ENCODE measurements at regions not wholly inside any gene's neighbourhood (a gene's known extent, or its start where the extent isn't known, plus 50 kb on each side); places are given as distances from the start of the nearest gene placed in this dataset.
"Not testable (repeated sequence)": the region's sequence is repeated elsewhere in the genome, so short reads cannot be mapped to it uniquely, and the experiment has no call there.

- Histone ChIP-seq H3K27me3 (ENCODE audit: control insufficient read depth, insufficient read depth, low read length) (no peaks in the 10 kb centered on the region), H3K9ac (ENCODE audit: low read length in 3 of 3) (no peak overlapping the region), H3K4me3 (ENCODE audit: low read length in 3 of 3) (no peak overlapping the region), H3K9me3 (ENCODE audit: control insufficient read depth in 2 of 3, insufficient read depth in 1 of 3, low read length in 3 of 3) (peaks cover 0 to 2% (median 0%) of the 10 kb centered on the region in 3 donors), H3K27ac (ENCODE audit: low read depth in 2 of 2, low read length in 2 of 2) (no peak overlapping the region), H3K4me1 (ENCODE audit: control insufficient read depth in 2 of 3, insufficient read depth in 2 of 3, low read depth in 1 of 3, low read length in 3 of 3) (no peaks in the 10 kb centered on the region), H3K36me3 (ENCODE audit: control insufficient read depth in 2 of 3, insufficient read depth in 3 of 3, low read length in 3 of 3) (no peaks in the 10 kb centered on the region)
- DNase-seq: no peak
- TF ChIP-seq, protein P1, sequence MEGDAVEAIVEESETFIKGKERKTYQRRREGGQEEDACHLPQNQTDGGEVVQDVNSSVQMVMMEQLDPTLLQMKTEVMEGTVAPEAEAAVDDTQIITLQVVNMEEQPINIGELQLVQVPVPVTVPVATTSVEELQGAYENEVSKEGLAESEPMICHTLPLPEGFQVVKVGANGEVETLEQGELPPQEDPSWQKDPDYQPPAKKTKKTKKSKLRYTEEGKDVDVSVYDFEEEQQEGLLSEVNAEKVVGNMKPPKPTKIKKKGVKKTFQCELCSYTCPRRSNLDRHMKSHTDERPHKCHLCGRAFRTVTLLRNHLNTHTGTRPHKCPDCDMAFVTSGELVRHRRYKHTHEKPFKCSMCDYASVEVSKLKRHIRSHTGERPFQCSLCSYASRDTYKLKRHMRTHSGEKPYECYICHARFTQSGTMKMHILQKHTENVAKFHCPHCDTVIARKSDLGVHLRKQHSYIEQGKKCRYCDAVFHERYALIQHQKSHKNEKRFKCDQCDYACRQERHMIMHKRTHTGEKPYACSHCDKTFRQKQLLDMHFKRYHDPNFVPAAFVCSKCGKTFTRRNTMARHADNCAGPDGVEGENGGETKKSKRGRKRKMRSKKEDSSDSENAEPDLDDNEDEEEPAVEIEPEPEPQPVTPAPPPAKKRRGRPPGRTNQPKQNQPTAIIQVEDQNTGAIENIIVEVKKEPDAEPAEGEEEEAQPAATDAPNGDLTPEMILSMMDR (IDR thresholded peaks at IDR 0.05; ENCODE audit: borderline replicate concordance, extremely low read depth, insufficient read depth): no peak
- FAIRE-seq: no peak
- intact Hi-C loops (cut with DNase I): no loop called here
These were observed 1278.4 kb upstream of the TENM4 start for GRCh38 chr11:80719292-80719646.

DNA sequence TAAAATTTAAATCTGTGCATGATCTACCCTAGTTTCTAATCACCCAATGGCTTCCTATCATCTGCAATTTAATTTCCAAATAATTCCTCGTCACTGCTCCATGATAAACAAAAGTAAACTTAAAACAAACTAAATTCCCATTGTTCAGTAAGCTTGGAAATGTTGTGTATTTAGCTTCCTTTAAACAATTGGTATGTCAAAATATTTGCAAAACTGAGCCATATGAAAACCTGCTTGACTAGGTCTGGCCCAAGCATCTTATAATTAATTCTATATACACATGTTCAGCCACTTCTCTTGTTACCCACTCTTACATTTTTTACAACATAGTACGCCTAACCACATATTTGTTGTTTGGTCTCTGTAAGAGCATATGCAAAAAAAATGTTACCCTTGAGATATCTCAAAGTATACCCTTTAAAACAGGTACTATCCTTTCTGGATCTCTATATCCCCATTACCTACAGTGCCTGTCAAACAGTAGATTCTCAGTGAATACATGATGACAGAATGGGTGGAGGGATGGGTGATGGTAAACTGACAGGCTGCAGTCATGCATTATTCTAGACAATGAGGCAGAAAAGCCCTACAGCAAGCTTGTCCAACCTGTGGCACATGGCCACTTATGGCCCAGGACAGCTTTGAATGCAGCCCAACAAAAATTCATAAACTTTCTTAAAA lies 1277.9 kb upstream of the TENM4 start:
- TF ChIP-seq, protein P1 (IDR thresholded peaks at IDR 0.05; ENCODE audit: borderline replicate concordance, extremely low read depth, insufficient read depth): no peak
- H3K4me1 ChIP-seq (ENCODE audit: control insufficient read depth in 2 of 3, insufficient read depth in 2 of 3, low read depth in 1 of 3, low read length in 3 of 3): no peaks in the 10 kb centered on the region
- H3K27me3 ChIP-seq (ENCODE audit: control insufficient read depth, insufficient read depth, low read length): no peaks in the 10 kb centered on the region
- DNase-seq: no peak
- no peak overlapping the region for H3K9ac ChIP-seq (ENCODE audit: low read length in 3 of 3)
- FAIRE-seq: no peak
- H3K4me3 ChIP-seq (ENCODE audit: low read length in 3 of 3): no peak overlapping the region
- no peaks in the 10 kb centered on the region for H3K36me3 ChIP-seq (ENCODE audit: control insufficient read depth in 2 of 3, insufficient read depth in 3 of 3, low read length in 3 of 3)
- peaks cover 0 to 2% (median 0%) of the 10 kb centered on the region in 3 donors for H3K9me3 ChIP-seq (ENCODE audit: control insufficient read depth in 2 of 3, insufficient read depth in 1 of 3, low read length in 3 of 3)
- intact Hi-C loops (cut with DNase I): no loop called here
- no peak overlapping the region for H3K27ac ChIP-seq (ENCODE audit: low read depth in 2 of 2, low read length in 2 of 2)

DNA sequence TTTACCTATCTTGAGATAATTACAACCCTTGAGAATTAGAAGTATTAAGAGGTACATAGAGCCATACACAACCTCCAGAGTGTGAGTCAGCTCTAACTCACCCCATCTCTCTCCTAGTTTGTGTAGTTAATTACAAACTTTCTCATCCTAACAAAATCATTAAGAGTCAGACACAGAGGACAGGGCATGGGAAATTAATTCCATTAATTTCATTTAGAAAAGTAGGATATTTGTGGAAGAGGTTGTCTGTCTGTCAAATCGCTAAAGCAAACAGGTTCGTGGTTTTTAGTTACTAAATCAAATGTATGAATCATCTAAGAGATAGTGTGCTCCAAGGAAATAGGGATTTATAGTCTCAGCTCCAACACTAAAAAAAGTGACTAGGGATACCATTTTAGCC lies 1261.4 kb upstream of the TENM4 start:
- TF ChIP-seq, protein P1 (IDR thresholded peaks at IDR 0.05; ENCODE audit: borderline replicate concordance, extremely low read depth, insufficient read depth): no peak
- Histone ChIP-seq H3K9me3 (ENCODE audit: control insufficient read depth in 2 of 3, insufficient read depth in 1 of 3, low read length in 3 of 3) (peaks cover 0 to under 1% (median 0%) of the 10 kb centered on the region in 3 donors), H3K4me1 (ENCODE audit: control insufficient read depth in 2 of 3, insufficient read depth in 2 of 3, low read depth in 1 of 3, low read length in 3 of 3) (no peaks in the 10 kb centered on the region), H3K27ac (ENCODE audit: low read depth in 2 of 2, low read length in 2 of 2) (no peak overlapping the region), H3K9ac (ENCODE audit: low read length in 3 of 3) (no peak overlapping the region), H3K27me3 (ENCODE audit: control insufficient read depth, insufficient read depth, low read length) (no peaks in the 10 kb centered on the region), H3K36me3 (ENCODE audit: control insufficient read depth in 2 of 3, insufficient read depth in 3 of 3, low read length in 3 of 3) (no peaks in the 10 kb centered on the region), H3K4me3 (ENCODE audit: low read length in 3 of 3) (no peak overlapping the region)
- no peak for FAIRE-seq
- no peak for DNase-seq
- intact Hi-C loops (cut with DNase I): no loop called here

DNA sequence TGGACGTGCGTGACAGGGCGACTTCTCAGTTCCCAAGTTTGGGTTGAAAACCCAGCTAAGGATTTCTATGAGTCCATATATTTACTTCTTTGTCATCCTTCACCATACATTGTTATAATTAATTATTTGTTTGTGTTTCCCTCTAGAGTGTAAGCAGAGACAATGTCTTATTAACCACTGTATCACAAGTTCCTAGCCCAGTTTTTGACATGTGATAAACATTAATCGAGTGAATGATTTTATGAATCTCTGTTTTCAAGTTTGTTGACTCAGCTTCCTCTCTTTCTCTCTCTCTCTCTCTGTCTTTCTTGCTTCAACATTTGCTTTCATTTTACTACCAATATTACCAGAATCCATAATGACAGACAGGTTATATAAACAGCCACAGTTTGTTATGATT lies 1259.6 kb upstream of the TENM4 start:
- H3K9ac ChIP-seq (ENCODE audit: low read length in 3 of 3): no peak overlapping the region
- no peaks in the 10 kb centered on the region for H3K9me3 ChIP-seq (ENCODE audit: control insufficient read depth in 2 of 3, insufficient read depth in 1 of 3, low read length in 3 of 3)
- intact Hi-C loops (cut with DNase I): no loop called here
- H3K36me3 ChIP-seq (ENCODE audit: control insufficient read depth in 2 of 3, insufficient read depth in 3 of 3, low read length in 3 of 3): no peaks in the 10 kb centered on the region
- H3K4me1 ChIP-seq (ENCODE audit: control insufficient read depth in 2 of 3, insufficient read depth in 2 of 3, low read depth in 1 of 3, low read length in 3 of 3): no peaks in the 10 kb centered on the region
- DNase-seq (no peak), FAIRE-seq (no peak)
- H3K27ac ChIP-seq (ENCODE audit: low read depth in 2 of 2, low read length in 2 of 2): no peak overlapping the region
- H3K27me3 ChIP-seq (ENCODE audit: control insufficient read depth, insufficient read depth, low read length): no peaks in the 10 kb centered on the region
- TF ChIP-seq, protein P1 (IDR thresholded peaks at IDR 0.05; ENCODE audit: borderline replicate concordance, extremely low read depth, insufficient read depth): no peak
- H3K4me3 ChIP-seq (ENCODE audit: low read length in 3 of 3): no peak overlapping the region

- H3K9me3 ChIP-seq (ENCODE audit: control insufficient read depth in 2 of 3, insufficient read depth in 1 of 3, low read length in 3 of 3); H3K4me1 ChIP-seq (ENCODE audit: control insufficient read depth in 2 of 3, insufficient read depth in 2 of 3, low read depth in 1 of 3, low read length in 3 of 3); intact Hi-C loops (cut with DNase I); H3K27ac ChIP-seq (ENCODE audit: low read depth in 2 of 2, low read length in 2 of 2); H3K27me3 ChIP-seq (ENCODE audit: control insufficient read depth, insufficient read depth, low read length); H3K36me3 ChIP-seq (ENCODE audit: control insufficient read depth in 2 of 3, insufficient read depth in 3 of 3, low read length in 3 of 3); FAIRE-seq; H3K9ac ChIP-seq (ENCODE audit: low read length in 3 of 3); H3K4me3 ChIP-seq (ENCODE audit: low read length in 3 of 3): not testable (repeated sequence)
- peak in 4 of 5 donors; percentile 11 to 81 (median 40) for DNase-seq
These were observed 1258.8 kb upstream of the TENM4 start for GRCh38 chr11:80699406-80700177.
